Hypothalamus (tissue), 51 donors: ENCODE measurements at regions not wholly inside any gene's neighbourhood (a gene's known extent, or its start where the extent isn't known, plus 50 kb on each side); places are given as distances from the start of the nearest gene placed in this dataset.

Experiments used
- DNase-seq, 51 donors: peaks; one replicate each; lab custom pipeline; 2025; lab: John Stamatoyannopoulos, UW

- DNase-seq: no peak
These were observed 51.1 kb downstream of the HYCC1 start for GRCh38 chr7:22962775-22963350.

GRCh38 chr7:22958742-22959141 lies 55.2 kb downstream of the HYCC1 start:
- no peak for DNase-seq

GRCh38 chr7:22954251-22954650 lies 59.7 kb downstream of the HYCC1 start:
- no peak for DNase-seq

- DNase-seq: no peak
These were observed 61.5 kb downstream of the HYCC1 start for GRCh38 chr7:22952306-22953015.

- no peak for DNase-seq
These were observed 64.0 kb downstream of the HYCC1 start for GRCh38 chr7:22949944-22950343.

GRCh38 chr7:22949221-22949620 lies 64.7 kb downstream of the HYCC1 start:
- no peak for DNase-seq

- no peak for DNase-seq
These were observed 65.2 kb downstream of the HYCC1 start for GRCh38 chr7:22948770-22949169.

- DNase-seq: peak in 2 of 51 donors; percentile 1
These were observed 68.3 kb downstream of the HYCC1 start for GRCh38 chr7:22945584-22945983.

- no peak for DNase-seq
These were observed 69.4 kb downstream of the HYCC1 start for GRCh38 chr7:22944510-22944909.

GRCh38 chr7:22944022-22944421 lies 69.9 kb downstream of the HYCC1 start:
- DNase-seq: no peak

GRCh38 chr7:22942191-22942590 lies 71.7 kb downstream of the HYCC1 start:
- DNase-seq: no peak

- no peak for DNase-seq
These were observed 74.1 kb downstream of the HYCC1 start for GRCh38 chr7:22939842-22940241.

- no peak for DNase-seq
These were observed 76.0 kb downstream of the HYCC1 start for GRCh38 chr7:22937946-22938345.

GRCh38 chr7:22936246-22936645 lies 77.7 kb downstream of the HYCC1 start:
- no peak for DNase-seq

- DNase-seq: no peak
These were observed 78.7 kb downstream of the HYCC1 start for GRCh38 chr7:22935269-22935668.

- no peak for DNase-seq
These were observed 79.4 kb downstream of the HYCC1 start for GRCh38 chr7:22934473-22935065.

- DNase-seq: no peak
These were observed 79.9 kb downstream of the HYCC1 start for GRCh38 chr7:22934023-22934422.

- DNase-seq: no peak
These were observed 81.0 kb downstream of the HYCC1 start for GRCh38 chr7:22932896-22933295.

GRCh38 chr7:22931011-22931410 lies 82.9 kb downstream of the HYCC1 start:
- no peak for DNase-seq

GRCh38 chr7:22922307-22922706 lies 91.6 kb downstream of the HYCC1 start:
- DNase-seq: no peak

- no peak for DNase-seq
These were observed 92.4 kb downstream of the HYCC1 start for GRCh38 chr7:22921386-22922086.

GRCh38 chr7:22920672-22921071 lies 93.3 kb downstream of the HYCC1 start:
- no peak for DNase-seq
